GM21619 (cell line): ENCODE measurements at regions not wholly inside any gene's neighbourhood (a gene's known extent, or its start where the extent isn't known, plus 50 kb on each side); places are given as distances from the start of the nearest gene placed in this dataset.
"Not testable (repeated sequence)": the region's sequence is repeated elsewhere in the genome, so short reads cannot be mapped to it uniquely, and the experiment has no call there.

Experiments used
- ATAC-seq: cut with Tn5 transposase; IDR thresholded peaks from one replicate; pipeline ENCODE4 v1.9.1; 2021; ENCODE audit not compliant: unreplicated experiment

DNA sequence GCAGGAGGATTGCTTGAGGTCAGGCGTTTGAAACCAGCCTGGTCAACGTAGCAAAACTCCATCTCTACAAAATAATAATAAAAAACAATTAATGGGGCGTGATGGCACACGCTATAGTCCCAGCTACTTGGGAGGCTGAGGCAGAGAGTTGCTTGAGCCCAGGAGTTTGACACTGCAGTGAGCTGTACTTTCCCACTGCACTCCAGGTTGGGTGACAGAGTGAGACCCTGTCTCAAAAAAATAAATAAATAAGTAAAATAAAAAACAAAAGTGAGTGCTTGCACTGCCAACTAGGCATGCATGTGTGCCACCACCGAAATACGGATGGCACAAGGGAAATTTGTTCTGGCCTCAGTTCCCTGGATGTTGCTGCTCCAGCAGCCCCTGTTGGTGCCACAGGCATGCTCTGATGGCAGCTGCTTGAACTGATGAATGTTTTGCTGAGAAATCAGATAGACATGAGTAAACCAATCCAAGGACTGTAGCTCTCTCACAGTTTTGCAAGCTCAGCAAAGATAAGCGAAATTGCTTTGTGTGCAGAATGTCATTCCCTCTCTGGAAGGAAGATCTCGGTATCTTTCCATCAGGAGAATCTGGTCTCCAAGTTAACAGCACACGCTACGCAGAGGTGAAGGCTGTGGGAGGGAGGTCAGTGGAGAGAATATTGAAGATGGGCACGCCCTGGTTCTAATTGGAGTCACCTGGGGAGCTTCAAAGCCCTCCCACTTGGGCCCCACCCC, 188.0 kb upstream of the SLC24A3 start:
- ATAC-seq, result no peak

DNA sequence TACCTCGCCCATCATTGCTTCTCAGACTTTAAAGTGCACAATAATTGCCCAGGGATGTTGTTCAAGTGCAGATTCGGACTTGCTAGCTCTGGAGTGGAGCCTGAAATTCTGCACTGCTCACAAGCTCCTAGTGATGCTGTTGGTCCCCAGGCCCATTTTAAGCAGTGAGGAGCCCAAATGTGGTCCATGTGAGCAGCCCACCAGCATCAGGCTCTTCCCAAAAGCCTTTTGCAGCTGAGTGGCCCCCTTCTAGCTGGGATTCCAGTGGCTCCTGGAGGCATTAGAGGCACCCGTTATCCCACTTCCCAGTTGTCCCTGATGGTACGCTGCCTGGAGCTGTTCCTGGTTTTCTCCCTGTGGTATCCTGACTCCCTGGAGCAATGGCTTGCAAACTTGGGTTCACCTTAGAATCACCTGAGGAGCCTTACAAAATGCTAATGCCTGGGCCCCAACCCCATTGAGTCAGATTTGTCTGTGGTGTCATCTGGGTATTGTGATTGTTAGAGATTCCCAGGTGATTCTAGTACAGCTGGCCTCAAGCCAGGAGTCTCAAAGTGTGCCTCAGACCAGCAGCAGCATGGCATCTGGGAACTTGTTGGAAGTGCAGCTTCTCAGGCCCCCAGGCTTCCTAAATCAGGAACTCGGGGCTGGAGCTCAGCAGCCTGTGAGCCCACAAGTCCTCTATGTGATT, 186.9 kb upstream of the SLC24A3 start:
- peak; percentile 18 for ATAC-seq

DNA sequence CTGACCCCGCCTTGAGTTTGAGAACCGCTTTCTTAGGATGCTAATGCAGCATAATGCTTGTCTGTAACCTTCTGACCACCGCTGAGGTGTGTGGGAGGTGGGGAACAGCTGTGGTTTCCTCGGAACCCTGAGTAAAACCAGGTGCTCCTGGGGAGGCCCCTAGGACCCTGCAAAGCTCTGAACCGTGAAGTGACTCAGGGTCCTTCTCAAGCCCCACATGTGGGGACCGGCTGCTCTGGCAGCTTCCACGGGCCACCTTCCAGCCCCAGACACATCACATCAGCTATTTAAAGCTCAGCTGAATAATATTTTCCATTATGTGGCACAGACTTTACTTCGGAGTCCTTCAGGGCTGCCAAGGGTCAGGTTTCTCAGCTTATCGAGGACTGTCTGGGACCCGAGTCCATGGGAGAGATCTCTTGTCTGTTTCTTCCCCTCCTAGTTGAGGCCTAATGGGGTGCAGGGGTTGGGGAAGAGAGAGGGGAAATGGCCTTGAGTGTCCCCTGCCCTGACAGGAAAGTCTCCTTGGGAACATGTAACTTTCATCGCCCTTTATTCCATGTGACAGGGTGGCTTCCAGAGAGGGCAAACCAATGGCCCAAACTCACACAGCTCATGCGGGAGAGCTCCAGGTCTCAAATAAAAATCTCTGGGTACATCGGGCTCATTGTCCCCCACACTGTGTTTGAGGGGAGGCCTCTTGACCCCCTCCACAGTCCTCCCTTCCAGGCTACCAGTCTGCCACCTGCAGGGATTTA, 186.1 kb upstream of the SLC24A3 start:
- peak; percentile 88 for ATAC-seq

DNA sequence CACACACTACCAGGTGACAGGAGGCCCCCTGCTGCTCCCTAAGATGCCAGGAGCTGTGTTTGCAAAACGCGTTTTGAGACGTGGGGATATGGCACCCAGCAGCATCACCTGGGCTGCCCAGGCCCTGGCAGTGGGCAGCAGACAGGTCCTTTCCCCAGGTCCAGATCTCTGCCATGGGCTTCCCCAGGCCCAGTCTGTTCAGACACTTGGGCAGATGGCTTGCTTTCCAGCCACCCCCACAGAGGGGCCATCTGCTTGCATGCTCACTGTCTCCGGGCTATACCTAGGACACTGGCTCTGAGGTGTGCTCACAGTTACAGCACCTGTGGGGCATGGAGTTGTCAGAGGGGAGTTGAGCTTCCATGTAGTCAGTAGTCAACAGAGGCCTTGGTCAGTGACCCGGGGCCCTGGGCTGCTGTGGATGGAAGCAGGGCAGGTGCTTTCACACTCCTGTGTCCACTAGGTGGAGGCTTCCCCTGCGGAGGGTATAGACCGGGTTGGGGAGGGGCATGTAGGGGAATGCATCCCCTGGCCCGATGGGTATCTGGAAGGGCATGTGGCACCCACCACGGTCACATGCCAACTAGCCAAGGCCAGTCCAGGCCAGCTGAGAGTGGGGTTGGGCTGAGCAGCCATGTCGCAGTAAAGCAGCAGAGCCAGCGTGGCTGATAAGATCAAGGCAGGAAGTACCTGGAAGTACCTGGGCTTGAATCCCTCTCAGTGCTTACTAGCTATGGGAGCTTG, 185.4 kb upstream of the SLC24A3 start:
- no peak for ATAC-seq

DNA sequence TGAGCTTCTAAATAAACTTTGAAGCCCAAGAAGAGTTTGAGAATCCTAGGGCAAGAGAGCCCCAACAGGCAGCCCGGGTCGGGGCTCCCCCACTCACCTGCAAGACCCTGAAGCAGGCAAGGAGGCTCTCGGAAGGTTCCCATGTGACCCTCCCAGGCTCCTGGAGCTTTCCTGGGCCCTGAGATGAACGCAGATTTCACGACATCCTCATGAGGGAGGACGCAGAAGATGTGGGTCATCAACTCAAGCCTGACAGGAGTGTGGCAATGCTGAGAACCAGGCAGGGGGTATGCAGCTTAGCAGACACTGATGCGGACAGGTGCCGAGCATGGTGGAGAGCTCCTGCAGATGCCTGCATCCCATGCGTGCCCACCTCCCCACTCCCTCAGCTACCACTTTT, 184.5 kb upstream of the SLC24A3 start:
- no peak for ATAC-seq

DNA sequence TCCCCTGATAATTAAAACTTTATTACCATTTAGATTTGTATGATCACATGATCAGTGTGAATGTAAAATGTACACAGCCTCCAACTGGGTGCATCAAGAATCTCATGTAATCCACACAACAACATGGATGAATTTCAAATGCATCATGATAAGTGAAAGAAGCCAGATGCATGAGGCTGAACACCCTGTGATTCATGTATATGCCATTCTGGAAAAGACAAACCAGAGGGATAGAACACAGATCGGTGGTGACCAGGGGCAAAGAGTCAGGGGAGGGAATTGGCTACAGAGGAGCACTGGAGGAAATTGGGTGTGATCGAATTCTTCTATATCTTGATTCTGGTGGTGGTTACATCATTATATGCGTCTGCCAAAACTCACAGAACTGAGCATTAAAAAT, 170.7 kb upstream of the SLC24A3 start:
- no peak for ATAC-seq

DNA sequence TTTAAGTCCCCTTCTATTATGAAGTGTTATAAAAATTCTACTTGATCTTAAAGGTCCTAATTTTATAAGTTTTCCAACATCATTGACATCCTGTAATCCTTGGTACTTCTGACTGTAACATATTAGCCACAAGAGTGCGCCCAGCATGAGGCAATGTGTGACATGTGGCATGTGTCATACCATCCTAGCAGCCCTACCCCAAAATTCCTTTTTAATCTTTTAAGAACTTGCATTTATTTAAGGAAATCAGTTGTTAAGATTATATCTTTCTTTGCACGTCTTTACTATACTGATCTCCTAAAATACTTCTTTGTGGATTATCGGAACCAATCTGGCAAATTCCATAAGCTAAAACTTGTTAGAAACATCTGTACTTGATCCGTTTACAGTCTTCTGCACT, 167.1 kb upstream of the SLC24A3 start:
- ATAC-seq, result no peak

DNA sequence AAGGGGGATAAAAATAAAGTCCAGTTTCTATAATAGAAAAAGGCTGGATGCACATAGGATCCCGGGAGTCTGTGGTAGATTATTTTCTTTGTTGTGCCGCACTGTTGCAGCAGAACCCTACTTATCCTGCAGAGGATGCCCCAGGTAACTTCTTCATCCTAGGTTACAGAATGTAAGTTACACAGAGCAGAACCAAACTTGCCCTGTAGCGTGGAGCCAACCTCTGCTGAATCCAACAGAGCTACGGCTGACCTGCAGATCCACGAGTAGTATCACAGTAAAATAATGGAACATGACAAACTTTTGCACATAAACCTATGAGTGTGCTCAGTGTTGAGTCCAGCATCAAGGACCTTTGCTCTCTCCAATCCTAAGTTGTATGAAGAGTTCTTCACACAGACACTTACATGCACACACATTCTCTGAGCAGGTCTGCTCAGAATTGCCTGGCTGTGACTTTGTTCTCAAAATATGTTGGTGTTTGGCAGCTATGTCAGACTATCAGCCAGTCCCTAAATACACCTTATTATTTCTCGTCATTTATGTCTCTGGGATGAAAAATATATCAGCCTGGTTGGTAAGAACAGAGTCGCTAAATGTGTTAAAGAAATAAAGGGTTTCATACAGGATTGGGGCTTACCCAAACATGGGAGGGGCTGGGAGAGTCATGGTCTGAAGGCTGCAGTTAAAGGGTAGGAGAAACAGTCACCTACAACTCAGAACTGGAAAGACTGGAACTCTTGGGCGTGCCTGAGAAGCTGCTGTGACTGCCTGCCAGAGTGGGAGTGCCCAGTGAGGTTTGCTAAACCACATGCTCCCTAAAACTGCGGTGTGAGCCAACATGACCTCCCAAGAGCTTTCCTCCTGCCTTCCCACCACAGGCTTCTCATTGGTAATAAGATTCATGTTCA, 165.1 kb upstream of the SLC24A3 start:
- ATAC-seq, result no peak

DNA sequence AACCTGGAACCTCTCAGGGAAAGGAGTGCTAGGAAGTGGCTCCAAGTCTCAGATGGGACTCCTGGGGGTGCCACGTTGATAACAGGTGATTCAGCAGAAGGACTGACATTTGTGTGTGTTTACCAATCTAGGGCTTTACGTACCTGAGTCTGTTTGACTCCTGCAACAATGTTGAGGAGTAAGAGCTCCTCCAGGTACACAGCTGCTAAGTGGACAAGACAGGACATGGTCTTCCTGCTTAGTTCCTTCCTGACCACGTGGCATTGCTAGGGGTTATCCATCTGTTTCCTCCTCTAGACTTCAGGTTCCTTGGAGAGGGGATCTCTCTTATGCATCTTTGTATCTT, 164.5 kb upstream of the SLC24A3 start:
- no peak for ATAC-seq

DNA sequence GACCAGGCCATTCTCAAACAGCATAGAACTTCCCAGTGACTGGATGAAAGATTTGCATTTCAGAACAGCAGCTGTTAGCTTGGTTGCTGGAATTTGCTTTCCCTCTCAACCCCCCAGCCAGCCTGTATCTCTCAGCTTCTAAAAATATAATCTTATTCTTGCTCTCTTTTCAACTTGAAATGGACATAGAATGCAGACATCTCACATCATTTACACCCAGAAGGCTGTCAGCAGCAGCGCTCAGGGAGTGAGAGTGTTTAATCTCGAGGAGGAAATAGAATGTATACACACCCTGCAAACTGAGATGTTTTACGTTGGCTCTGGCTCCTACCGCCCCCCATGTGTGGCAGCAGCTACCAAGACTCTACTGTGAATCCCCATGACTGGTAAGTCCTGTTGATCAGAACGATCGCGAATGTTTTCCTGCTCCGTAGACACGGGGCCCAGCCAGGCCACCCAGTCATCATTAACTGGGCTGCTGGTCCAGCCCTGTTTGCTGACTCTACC, 163.4 kb upstream of the SLC24A3 start:
- no peak for ATAC-seq

DNA sequence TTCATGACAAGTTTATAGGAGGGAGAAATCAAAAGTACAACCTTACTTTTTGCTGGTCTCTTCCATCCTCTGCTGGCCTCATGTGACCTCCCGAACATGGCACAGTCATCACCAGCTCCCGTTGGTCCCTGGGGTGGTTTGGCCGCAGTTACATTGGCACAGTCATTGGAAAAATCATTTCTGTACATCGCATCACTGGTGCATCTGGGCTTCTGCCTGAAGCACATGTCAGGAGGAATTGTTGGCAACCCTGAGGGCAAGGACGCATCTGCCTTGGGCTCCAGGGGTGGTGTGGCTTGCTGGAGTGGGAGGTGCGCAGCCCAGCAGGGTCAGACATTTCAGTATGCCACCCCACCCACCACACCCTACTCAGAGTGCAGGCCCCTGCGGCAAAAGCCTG, 162.9 kb upstream of the SLC24A3 start:
- ATAC-seq, result no peak

DNA sequence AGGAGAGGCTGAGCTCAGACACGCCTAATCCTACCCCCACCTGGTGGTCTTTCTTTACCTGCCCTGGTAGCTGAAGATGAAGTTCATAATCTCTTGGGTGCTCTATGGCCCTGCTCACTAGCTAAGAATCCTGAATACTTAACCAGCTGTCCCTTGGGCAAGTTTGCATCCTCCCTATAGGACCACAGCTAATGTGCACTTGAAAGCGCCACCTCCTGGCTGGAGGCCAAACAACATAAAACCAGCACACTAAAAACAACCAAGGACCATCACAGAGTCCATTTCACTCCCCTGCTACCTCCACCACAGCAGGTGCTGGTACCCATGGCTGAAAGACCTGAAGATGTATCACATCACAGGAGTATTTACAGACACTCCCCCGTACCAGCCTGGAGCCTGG, 155.5 kb upstream of the SLC24A3 start:
- ATAC-seq, result no peak

DNA sequence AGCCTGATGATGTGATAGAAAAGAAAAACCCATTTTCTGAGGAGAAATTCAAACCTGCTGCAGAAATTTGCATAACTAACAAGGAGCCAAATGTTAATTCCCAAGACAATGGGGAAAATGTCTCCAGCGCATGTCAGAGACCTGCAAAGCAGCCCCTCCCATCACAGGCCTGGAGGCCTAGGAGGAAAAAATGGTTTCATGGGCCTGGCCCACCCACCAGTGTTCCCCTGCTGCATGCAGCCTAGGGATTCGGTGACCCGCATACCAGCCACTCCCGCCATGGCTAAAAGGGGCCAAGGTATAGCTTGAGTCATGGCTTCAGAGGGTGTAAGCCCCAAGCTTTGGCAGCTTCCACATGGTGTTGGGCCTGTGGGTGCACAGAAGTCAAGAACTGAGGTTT, 147.7 kb upstream of the SLC24A3 start:
- not testable (repeated sequence) for ATAC-seq

DNA sequence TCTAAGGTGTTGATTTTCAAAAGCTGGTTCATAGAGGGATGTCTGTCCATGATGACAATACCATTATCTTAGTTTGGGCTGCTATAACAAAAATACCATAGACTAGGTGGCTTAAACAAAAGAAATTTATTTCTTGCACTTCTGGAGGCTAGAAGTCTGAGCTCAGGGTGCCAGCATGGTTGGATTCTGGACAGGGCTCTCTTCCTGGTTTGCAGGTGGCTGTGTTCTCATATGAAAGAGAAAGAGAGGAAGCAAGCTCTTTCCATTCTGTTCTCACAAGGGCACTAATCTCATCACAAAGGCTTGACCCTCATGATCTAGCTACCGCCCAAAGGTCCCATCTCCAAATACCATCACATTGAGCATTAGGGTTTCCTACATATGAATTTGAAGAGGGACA, 144.5 kb upstream of the SLC24A3 start:
- ATAC-seq, result no peak

DNA sequence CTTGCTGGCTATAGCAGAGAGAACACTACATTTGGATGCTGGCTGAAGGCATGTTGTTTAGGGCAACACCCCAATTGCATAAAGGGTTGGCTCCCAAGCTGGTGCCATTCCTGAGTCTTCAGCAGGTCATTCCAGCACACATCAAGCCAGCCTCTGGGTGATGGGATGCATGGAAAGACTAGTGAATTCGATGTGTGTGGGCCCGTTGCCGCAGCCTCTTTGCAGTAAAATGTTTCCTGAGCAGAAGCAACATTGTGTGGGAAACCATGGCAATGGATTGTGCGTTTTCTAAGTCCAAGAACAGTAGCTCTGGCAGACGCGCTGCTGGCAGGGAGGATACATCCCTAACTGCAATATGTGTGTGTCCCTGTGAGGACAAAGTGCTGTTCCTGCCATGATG, 142.4 kb upstream of the SLC24A3 start:
- no peak for ATAC-seq

DNA sequence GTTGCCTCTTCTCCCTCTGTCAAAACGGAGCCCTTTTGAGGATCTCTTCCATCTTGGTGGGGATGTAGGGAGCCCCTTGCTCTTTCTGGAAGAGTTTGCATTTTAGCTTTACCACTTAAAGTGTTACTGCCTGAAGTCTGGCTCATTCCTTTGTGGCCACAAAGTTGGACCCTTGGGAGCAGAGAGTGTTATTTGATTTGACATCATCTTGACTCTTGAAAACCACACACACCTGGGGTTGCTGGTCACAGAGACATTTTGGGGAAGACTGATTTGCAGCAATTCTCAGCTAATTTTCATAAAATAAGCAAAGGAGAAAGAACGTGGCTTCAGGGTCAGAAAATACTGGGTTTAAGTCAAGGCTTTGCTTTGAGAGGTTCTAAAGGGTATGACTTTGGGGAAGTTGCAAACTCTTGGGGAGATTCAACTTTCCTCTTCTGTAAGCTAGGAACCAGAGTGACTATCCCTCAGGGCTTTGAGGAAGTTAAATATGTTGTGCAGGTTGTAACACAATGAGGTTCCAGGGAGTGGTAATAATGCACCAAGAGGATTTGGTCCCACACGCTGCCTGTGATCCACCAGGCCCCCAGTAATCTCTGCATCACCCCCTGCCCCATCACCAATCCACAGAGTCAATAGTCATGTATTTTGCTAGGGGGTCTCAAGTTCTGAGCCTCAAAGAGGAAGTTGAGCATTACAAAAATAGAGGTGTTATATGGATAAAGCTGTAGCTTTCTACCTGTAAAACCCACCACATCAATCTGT, 141.6 kb upstream of the SLC24A3 start:
- ATAC-seq, result peak; percentile 44

DNA sequence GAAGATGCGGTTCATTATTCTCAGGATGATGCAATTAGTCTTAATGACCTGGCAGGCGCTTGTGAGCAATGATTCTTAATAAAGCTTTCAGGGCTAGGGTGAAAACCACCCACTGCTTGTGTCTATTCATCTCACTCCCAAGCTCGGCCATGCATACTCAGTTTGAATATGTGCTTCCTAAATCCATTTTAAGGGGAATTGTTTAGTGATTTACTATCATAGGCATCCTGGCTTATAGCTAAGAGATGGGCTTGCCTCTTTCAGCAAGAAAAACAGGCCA, 141.1 kb upstream of the SLC24A3 start:
- ATAC-seq, result peak; percentile 40

DNA sequence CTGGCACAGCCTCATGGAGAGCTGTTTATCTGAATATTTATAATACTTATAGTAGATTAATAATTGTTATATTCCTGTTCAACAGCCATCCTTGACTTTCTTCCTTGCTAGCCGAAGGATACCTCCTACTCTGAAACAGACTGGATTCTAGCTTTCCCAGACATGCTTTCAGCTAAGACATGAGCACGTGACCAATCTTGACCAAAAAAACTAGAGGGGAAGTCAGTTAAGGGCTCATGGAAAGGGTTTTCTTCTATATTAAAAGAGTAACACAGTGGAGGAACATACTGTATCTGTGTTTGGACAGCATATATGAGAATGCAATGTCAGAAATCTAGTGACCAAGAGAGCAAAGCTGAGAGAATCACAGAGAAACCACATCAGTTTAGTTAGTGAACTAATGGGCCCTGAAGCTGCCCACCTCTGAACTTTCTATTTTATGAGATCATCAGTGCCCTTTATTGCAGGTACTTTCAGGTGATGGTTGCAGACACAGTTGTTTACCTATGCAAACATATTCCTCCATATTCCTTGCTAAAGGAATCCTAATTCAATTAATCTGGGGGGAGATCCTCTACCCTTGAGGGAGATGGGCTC, 140.4 kb upstream of the SLC24A3 start:
- no peak for ATAC-seq

DNA sequence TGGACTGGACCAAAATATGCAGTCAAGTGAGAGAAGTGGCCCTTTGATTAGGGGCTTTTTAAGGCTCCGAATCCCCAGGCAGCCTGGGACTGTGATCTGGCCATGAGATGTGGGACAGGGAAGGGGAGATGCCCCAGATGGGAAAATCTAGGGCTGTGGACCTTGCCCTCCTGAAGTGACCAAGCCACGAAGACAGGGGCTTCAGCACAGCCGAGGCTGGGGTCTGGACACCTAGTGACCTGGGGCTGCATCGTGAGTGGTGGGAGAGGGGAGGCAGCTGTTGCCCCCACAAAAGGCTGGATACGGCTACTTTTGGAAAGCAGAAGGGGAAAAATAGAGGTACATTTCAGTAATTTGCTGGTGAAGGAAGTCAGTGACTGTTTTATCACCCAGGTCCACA, 139.5 kb upstream of the SLC24A3 start:
- ATAC-seq, result no peak
